IPS DF 4.7 (cell line): ENCODE measurements at regions not wholly inside any gene's neighbourhood (a gene's known extent, or its start where the extent isn't known, plus 50 kb on each side); places are given as distances from the start of the nearest gene placed in this dataset.

ENCODE experiments used
- DNase-seq: peaks from one replicate; pipeline ENCODE4 v3.0.0-alpha.2; 2013; ENCODE audit warnings: low spot score; ENCODE audit errors: extremely low read depth

DNA sequence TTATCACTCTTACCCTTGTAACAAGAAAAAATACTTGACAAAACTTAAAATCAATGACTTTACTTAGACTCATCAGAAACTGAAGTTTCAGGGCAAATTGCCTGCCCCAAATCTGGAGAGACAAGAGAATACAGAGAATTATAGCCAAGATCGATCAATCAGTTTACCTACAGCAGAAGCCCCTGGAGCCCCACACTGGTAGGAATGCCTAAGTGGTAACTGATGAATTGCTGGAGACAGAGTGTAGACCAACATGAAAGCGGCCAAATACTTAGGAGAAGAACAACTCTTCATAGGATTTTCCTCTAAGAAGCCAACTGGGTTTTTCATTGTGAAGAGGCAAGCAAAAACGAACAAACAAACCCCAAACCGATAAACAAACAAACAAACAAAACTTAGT lies 1430.0 kb downstream of the EFNB2 start:
- no peak for DNase-seq

GRCh38 chr13:105097521-105097920 lies 1437.9 kb downstream of the EFNB2 start:
- no peak for DNase-seq

DNA sequence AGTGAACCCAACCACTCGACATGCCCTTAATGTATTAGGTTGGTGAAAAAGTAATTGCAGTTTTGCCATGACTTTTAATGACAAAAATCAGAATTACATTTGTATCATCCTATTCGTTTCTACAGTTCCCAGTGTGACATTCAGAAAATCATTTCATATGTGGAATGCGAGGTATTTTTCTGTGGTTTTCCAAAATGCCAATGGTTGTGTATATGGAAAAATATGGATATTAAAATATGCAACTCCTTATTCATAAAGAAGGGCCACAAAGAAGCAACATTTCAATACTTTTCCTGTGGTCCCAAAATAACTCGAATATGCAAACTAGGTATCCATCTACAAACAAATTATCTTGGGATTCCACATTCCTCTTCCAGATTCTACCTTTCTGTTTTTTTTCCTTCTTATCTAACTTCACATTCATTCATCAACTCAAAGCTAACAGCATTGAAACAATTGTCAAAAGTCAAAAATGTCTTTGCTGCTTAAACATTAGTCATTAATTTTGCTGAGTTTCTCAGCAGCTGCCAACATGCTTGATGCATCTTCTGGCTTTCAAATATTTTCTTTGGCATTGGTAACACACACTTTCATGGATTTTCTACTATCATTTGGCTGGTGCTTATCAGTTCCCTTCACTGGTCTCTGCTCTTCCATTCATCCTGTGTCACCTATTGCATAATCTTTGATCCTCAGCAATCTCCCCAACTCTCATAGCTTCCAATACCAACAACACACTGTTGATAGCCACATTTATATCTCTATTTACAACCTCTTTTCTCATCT lies 1445.4 kb downstream of the EFNB2 start:
- DNase-seq: no peak

GRCh38 chr13:105087945-105088344 lies 1447.5 kb downstream of the EFNB2 start:
- no peak for DNase-seq

DNA sequence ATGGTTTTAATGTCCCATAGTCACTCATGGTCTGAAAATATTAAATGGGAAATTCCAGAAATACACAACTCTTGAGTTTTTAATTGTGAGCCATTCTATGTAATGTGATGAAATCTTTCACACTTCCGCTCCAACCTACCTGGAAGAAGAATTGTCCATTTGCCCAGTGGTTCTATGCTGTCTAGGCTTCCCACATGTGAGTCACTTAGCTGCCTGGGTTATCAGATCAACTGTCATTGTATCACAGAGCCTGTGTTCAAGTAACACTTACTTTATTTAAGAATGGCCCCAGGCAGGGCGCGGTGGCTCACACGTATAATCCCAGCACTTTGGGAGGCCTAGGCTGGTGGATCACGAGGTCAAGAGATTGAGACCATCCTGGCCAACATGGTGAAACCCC lies 1450.5 kb downstream of the EFNB2 start:
- DNase-seq: no peak

- DNase-seq: no peak
These were observed 1451.5 kb downstream of the EFNB2 start for GRCh38 chr13:105083992-105084391.

GRCh38 chr13:105074755-105075154 lies 1460.7 kb downstream of the EFNB2 start:
- DNase-seq: no peak

- no peak for DNase-seq
These were observed 1462.4 kb downstream of the EFNB2 start for GRCh38 chr13:105073041-105073440.

GRCh38 chr13:105070452-105070851 lies 1465.0 kb downstream of the EFNB2 start:
- no peak for DNase-seq

DNA sequence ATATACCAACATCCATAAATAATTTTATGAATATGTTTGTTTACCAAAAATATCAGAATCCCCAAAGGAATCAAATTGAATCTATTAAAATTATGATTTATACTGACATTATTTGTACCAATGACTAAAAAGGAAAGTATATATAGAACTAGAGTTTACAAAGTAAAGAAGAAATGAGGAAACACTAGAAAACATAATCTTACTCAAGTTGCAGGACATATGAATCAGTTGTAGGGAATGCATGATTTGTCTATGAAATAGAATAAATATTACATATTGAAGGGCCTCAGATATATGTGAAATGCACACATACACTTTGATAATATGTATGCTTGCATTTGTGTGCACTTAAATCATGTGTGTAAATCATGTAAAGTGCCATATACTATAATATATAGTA lies 1466.4 kb downstream of the EFNB2 start:
- no peak for DNase-seq

DNA sequence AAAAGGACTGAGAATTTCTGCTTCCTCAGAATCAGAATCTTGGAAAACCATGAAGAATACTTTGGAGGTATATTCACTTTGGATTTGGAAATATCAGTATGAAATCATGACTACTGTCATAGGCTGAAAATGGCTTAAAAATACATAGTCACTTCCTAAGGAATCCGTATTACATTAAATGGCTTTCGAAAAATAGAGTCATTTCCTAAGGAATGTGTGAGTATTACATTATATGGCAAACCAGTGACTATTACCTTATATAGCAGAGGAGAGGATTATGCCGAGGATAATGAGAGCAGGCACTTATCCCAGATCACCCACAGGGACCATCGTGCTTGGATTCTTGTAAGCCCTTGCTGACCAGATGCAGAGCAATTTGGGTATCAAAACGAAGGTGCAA lies 1471.8 kb downstream of the EFNB2 start:
- no peak for DNase-seq

- no peak for DNase-seq
These were observed 1475.7 kb downstream of the EFNB2 start for GRCh38 chr13:105059786-105060185.

- no peak for DNase-seq
These were observed 1476.9 kb downstream of the EFNB2 start for GRCh38 chr13:105058517-105058916.

- no peak for DNase-seq
These were observed 1482.8 kb downstream of the EFNB2 start for GRCh38 chr13:105052711-105053110.

- no peak for DNase-seq
These were observed 1484.8 kb downstream of the EFNB2 start for GRCh38 chr13:105050686-105051085.

DNA sequence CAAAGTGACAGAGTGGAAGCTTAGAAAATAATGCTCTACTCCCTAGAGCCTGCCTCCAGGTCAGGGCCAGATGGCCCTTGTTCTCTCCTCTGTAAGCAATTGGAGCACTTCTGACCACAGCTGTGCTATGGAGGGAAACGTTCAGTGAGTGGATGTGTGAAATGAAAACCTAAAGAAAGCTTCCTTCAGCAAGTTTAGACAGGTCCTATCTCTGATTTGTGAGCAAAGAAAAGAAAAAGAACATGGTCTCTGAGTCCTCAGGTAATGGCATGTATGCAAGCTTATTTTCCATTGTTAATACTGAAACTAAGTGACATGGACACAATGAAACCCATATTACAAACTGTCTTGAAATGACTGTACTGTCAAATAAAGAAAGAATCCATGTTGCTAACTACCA lies 1486.8 kb downstream of the EFNB2 start:
- DNase-seq: no peak

DNA sequence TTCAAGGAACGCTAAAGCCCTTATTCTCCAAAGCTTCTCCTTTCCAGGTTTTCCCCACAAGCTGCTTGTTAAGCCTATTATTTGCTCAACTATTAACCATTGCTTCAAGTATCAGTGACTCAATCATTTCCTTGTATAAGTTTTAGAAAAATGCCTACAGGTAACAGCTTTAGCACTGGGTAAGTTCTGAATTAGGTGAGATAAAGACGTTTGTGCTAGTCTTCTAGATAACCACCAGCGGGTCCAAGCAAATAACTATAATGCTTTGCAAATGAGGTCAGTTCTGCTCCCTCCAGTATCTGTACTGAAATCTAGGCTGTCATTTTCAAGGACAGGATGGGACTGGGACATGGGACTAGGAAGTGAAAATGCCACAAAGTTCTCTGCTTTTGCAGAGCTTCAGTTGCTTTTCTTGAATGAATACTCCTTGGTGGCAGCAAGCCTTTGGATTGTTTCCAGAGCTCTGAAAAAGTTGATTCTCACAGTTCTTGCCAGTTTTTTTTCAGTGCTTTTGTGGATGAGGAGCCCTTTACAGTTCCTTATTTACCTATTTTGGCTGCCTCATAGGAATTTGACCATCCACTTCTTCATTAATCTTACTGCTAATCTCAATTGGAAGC lies 1487.7 kb downstream of the EFNB2 start:
- no peak for DNase-seq

DNA sequence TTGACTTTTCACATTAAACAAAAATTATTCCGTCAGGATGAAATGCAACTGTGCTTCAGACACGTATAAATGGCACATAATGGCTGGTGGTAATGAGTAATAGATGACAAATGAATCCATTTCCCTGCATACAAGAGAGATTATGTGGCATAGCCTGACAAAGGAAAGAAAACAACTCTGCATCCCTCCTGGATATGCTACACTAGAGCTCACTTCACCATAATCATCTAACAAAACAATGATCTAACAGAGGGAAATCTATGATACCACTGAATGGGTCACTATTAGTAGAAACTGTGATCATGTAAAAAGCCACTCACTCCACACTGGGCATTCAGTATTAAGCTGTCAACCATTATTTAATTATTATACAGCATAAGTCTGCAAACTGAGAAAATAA lies 1498.4 kb downstream of the EFNB2 start:
- DNase-seq: no peak

GRCh38 chr13:105035092-105035491 lies 1500.4 kb downstream of the EFNB2 start:
- DNase-seq: no peak

GRCh38 chr13:105033999-105034398 lies 1501.5 kb downstream of the EFNB2 start:
- no peak for DNase-seq

DNA sequence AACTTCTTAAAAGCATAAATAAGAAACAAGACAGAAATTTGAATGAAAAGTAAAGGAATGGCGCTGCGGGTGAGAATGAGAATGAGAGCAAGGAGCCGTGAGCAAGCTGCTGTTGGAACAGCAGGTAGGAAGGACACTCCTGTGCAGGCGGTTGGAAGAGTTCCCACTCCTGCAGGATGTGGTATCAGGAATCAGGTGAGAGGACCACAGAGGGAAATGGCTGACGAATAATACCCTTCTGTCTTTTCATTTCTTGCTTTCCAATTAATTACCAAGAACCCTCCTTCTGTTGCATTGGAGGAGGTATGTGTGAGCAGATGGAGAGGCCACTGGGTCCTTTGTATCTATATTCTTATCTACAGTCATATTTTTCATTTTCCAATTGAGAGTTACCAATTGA lies 1504.2 kb downstream of the EFNB2 start:
- no peak for DNase-seq

GRCh38 chr13:105030851-105031250 lies 1504.6 kb downstream of the EFNB2 start:
- no peak for DNase-seq

- DNase-seq: no peak
These were observed 1516.4 kb downstream of the EFNB2 start for GRCh38 chr13:105019073-105019472.
